GM23338 (cell line): ENCODE measurements at regions not wholly inside any gene's neighbourhood (a gene's known extent, or its start where the extent isn't known, plus 50 kb on each side); places are given as distances from the start of the nearest gene placed in this dataset.

ENCODE experiments used
- ATAC-seq: fragments of 200-7000 bp; cut with Tn5 transposase; 3 replicates; pipeline ENCODE4 v1.9.1; 2020
- DNase-seq: peaks from one replicate; pipeline ENCODE4 v3.0.0-alpha.2; 2015; ENCODE audit warnings: low spot score
- H2AFZ ChIP-seq: fragments of 200-600 bp; sonication (generic); 2 replicates; pipeline ENCODE4 v1.8.0; 2016; ENCODE audit warnings: antibody characterized with exemption, mild to moderate bottlenecking, moderate library complexity
- H3F3A ChIP-seq: fragments of 200-600 bp; sonication (generic); replicated peaks from 2 replicates; pipeline ENCODE4 v1.8.0; 2017; ENCODE audit warnings: antibody characterized with exemption, mixed run types, low read depth
- H3K27ac ChIP-seq: fragments of 200-600 bp; sonication (generic); 2 replicates; pipeline ENCODE4 v1.6.1; 2016; ENCODE audit warnings: low read depth
- H3K27me3 ChIP-seq: fragments of 200-600 bp; sonication (generic); 2 replicates; pipeline ENCODE4 v1.8.0; 2016; ENCODE audit warnings: mild to moderate bottlenecking, mixed run types, moderate library complexity; ENCODE audit not compliant: insufficient read depth
- H3K36me3 ChIP-seq: fragments of 200-600 bp; sonication (generic); 2 replicates; pipeline ENCODE4 v1.8.0; 2016; ENCODE audit warnings: mild to moderate bottlenecking; ENCODE audit not compliant: insufficient read depth
- H3K4me1 ChIP-seq: fragments of 200-600 bp; sonication (generic); 2 replicates; pipeline ENCODE4 v1.8.0; 2016; ENCODE audit warnings: mild to moderate bottlenecking, moderate library complexity; ENCODE audit not compliant: insufficient read depth
- H3K4me2 ChIP-seq: fragments of 200-600 bp; sonication (generic); 2 replicates; pipeline ENCODE4 v1.7.1; 2017; ENCODE audit warnings: mixed run types
- H3K4me3 ChIP-seq: fragments of 200-600 bp; sonication (generic); 2 replicates; pipeline ENCODE4 v1.6.1; 2016; ENCODE audit warnings: mixed run types
- H3K79me2 ChIP-seq: fragments of 200-600 bp; sonication (generic); replicated peaks from 2 replicates; pipeline ENCODE4 v1.8.0; 2017; ENCODE audit warnings: mild to moderate bottlenecking; ENCODE audit not compliant: insufficient read depth
- H3K9me2 ChIP-seq: fragments of 200-600 bp; sonication (generic); 2 replicates; pipeline ENCODE4 v1.8.0; 2017; ENCODE audit not compliant: insufficient read depth
- H4K20me1 ChIP-seq: fragments of 200-600 bp; sonication (generic); replicated peaks from 2 replicates; pipeline ENCODE4 v1.8.0; 2017; ENCODE audit warnings: mild to moderate bottlenecking; ENCODE audit not compliant: insufficient read depth
- H3K27ac Mint-ChIP-seq: 2 replicates; pipeline ENCODE4 v1.8.0; 2020; ENCODE audit warnings: inconsistent platforms, mild to moderate bottlenecking, moderate library complexity, mixed read lengths
- H3K27me3 Mint-ChIP-seq: 3 replicates; pipeline ENCODE4 v1.8.0; 2022; ENCODE audit warnings: low read depth, mild to moderate bottlenecking, moderate library complexity, mixed read lengths, inconsistent platforms; ENCODE audit not compliant: insufficient read depth, poor library complexity
- H3K36me3 Mint-ChIP-seq: 3 replicates; pipeline ENCODE4 v1.8.0; 2021; ENCODE audit warnings: low read depth, mild to moderate bottlenecking, inconsistent platforms, moderate library complexity, mixed read lengths
- H3K4me1 Mint-ChIP-seq: 3 replicates; pipeline ENCODE4 v1.8.0; 2020; ENCODE audit warnings: mild to moderate bottlenecking, inconsistent platforms, mixed read lengths
- H3K4me3 Mint-ChIP-seq: 3 replicates; pipeline ENCODE4 v1.8.0; 2021; ENCODE audit warnings: moderate library complexity, mild to moderate bottlenecking, inconsistent platforms, mixed read lengths
- H3K9me3 Mint-ChIP-seq: 3 replicates; pipeline ENCODE4 v1.8.0; 2020; ENCODE audit warnings: moderate library complexity, mild to moderate bottlenecking, inconsistent platforms, mixed read lengths
- ETS1 ChIP-seq: IDR thresholded peaks from 2 replicates; pipeline ENCODE4 v1.6.1; 2016; ENCODE audit warnings: antibody characterized with exemption
- EZH2 ChIP-seq: fragments of 200-600 bp; sonication (generic); IDR thresholded peaks from one replicate; pipeline ENCODE4 v1.8.0; 2017; ENCODE audit warnings: antibody characterized with exemption, mild to moderate bottlenecking, low read depth; ENCODE audit not compliant: unreplicated experiment
- EZH2phosphoT487 ChIP-seq: fragments of 200-600 bp; sonication (generic); IDR thresholded peaks from one replicate; pipeline ENCODE4 v1.8.1; 2018; ENCODE audit warnings: antibody characterized with exemption; ENCODE audit not compliant: unreplicated experiment
- JUNB ChIP-seq: IDR thresholded peaks from one replicate; pipeline ENCODE4 v1.6.1; 2016; ENCODE audit warnings: antibody characterized with exemption; ENCODE audit not compliant: unreplicated experiment
- NANOG ChIP-seq: IDR thresholded peaks from 2 replicates; pipeline ENCODE4 v1.6.1; 2016; ENCODE audit warnings: antibody characterized with exemption, borderline replicate concordance
- ZNF331 ChIP-seq: fragments of 250-450 bp; sonication (Bioruptor Pico); IDR thresholded peaks from 2 replicates; pipeline ENCODE4 v1.5.0; 2020; ENCODE audit warnings: low read depth, mild to moderate bottlenecking, moderate library complexity
- TF ChIP-seq, protein P1 (sequence below): fragments of 250-450 bp; sonication (Bioruptor Pico); IDR thresholded peaks from 2 replicates; pipeline ENCODE4 v1.5.0; 2020; ENCODE audit warnings: mild to moderate bottlenecking, moderate library complexity

- TF ChIP-seq, protein P1, sequence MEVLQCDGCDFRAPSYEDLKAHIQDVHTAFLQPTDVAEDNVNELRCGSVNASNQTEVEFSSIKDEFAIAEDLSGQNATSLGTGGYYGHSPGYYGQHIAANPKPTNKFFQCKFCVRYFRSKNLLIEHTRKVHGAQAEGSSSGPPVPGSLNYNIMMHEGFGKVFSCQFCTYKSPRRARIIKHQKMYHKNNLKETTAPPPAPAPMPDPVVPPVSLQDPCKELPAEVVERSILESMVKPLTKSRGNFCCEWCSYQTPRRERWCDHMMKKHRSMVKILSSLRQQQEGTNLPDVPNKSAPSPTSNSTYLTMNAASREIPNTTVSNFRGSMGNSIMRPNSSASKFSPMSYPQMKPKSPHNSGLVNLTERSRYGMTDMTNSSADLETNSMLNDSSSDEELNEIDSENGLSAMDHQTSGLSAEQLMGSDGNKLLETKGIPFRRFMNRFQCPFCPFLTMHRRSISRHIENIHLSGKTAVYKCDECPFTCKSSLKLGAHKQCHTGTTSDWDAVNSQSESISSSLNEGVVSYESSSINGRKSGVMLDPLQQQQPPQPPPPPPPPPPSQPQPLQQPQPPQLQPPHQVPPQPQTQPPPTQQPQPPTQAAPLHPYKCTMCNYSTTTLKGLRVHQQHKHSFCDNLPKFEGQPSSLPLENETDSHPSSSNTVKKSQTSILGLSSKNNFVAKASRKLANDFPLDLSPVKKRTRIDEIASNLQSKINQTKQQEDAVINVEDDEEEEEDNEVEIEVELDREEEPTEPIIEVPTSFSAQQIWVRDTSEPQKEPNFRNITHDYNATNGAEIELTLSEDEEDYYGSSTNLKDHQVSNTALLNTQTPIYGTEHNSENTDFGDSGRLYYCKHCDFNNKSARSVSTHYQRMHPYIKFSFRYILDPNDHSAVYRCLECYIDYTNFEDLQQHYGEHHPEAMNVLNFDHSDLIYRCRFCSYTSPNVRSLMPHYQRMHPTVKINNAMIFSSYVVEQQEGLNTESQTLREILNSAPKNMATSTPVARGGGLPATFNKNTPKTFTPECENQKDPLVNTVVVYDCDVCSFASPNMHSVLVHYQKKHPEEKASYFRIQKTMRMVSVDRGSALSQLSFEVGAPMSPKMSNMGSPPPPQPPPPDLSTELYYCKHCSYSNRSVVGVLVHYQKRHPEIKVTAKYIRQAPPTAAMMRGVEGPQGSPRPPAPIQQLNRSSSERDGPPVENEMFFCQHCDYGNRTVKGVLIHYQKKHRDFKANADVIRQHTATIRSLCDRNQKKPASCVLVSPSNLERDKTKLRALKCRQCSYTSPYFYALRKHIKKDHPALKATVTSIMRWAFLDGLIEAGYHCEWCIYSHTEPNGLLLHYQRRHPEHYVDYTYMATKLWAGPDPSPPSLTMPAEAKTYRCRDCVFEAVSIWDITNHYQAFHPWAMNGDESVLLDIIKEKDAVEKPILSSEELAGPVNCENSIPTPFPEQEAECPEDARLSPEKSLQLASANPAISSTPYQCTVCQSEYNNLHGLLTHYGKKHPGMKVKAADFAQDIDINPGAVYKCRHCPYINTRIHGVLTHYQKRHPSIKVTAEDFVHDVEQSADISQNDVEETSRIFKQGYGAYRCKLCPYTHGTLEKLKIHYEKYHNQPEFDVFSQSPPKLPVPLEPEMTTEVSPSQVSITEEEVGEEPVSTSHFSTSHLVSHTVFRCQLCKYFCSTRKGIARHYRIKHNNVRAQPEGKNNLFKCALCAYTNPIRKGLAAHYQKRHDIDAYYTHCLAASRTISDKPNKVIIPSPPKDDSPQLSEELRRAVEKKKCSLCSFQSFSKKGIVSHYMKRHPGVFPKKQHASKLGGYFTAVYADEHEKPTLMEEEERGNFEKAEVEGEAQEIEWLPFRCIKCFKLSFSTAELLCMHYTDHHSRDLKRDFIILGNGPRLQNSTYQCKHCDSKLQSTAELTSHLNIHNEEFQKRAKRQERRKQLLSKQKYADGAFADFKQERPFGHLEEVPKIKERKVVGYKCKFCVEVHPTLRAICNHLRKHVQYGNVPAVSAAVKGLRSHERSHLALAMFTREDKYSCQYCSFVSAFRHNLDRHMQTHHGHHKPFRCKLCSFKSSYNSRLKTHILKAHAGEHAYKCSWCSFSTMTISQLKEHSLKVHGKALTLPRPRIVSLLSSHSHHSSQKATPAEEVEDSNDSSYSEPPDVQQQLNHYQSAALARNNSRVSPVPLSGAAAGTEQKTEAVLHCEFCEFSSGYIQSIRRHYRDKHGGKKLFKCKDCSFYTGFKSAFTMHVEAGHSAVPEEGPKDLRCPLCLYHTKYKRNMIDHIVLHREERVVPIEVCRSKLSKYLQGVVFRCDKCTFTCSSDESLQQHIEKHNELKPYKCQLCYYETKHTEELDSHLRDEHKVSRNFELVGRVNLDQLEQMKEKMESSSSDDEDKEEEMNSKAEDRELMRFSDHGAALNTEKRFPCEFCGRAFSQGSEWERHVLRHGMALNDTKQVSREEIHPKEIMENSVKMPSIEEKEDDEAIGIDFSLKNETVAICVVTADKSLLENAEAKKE (CRISPR knock-in tag) = no peak
Measured at GRCh38 chrX:20965270-20966044, 408.8 kb upstream of the CNKSR2 start (continued).

DNA sequence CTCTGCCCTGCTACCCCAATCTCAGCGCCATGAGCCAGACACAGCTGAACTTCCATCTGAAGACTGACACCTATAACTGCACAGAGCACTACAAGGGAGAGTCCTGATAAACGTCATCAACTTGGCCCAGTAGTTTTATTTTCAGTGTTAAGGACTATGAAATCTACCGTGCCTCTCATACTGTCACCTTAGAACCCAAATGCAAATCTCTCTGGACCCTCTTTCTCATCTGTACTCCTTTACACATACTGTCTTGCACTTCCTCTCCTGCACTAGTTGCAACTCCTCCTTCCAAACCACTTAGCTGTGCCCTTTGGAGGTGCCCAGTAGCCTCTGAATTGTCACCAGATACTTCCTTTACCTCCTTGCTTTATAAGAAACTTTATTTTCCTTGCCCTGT lies 420.2 kb upstream of the CNKSR2 start:
- H3K27ac Mint-ChIP-seq = no peak overlapping the region
- TF ChIP-seq EZH2phosphoT487 = no peak
- no peak for TF ChIP-seq EZH2
- TF ChIP-seq ETS1 = no peak
- TF ChIP-seq JUNB = no peak
- TF ChIP-seq ZNF331 (CRISPR knock-in tag) = no peak
- no peak for TF ChIP-seq NANOG
- Histone ChIP-seq H3K4me2 (no peak overlapping the region), H3K4me1 (peaks cover 3% of the 10 kb centered on the region; the same call in 1 of the 2 replicates), H3F3A (no peaks in the 10 kb centered on the region), H3K27ac (no peak overlapping the region), H3K27me3 (no peaks in the 10 kb centered on the region), H3K4me3 (no peak overlapping the region), H3K9me2 (no peaks in the 10 kb centered on the region), H3K36me3 (no peaks in the 10 kb centered on the region), H2AFZ (no peak overlapping the region), H3K79me2 (no peaks in the 10 kb centered on the region), H4K20me1 (no peaks in the 10 kb centered on the region)
- ATAC-seq = no peak
- H3K4me1 Mint-ChIP-seq = peaks cover 7% of the 10 kb centered on the region
- H3K4me3 Mint-ChIP-seq = no peak overlapping the region
- no peaks in the 10 kb centered on the region for H3K36me3 Mint-ChIP-seq
- H3K9me3 Mint-ChIP-seq = no peaks in the 10 kb centered on the region
- no peak for DNase-seq
- H3K27me3 Mint-ChIP-seq = no peaks in the 10 kb centered on the region
